A673 (cell line): ENCODE measurements at regions not wholly inside any gene's neighbourhood (a gene's known extent, or its start where the extent isn't known, plus 50 kb on each side); places are given as distances from the start of the nearest gene placed in this dataset.

Source experiments
- BruUV-seq: library from RNA; stranded (reverse); fragments of 400-500 nt; replicated peaks from 2 replicates; lab custom pipeline; 2021; lab: Mats Ljungman, UMichigan
- CTCF ChIA-PET: fragments of 300-600 bp; sonication (Branson Sonifier 250); formaldehyde crosslinking; loops from one replicate; lab custom pipeline; 2022; ENCODE audit warnings: antibody characterized with exemption; lab: Charles Lee
- POLR2A ChIA-PET: fragments of 300-600 bp; sonication (Branson Sonifier 250); formaldehyde crosslinking; loops from one replicate; lab custom pipeline; 2022; ENCODE audit warnings: antibody characterized with exemption; ENCODE audit not compliant: low non-redundant PET; lab: Charles Lee
- DNase-seq: peaks from one replicate; pipeline ENCODE4 v3.0.0-alpha.2; 2015; ENCODE audit warnings: low spot score
- H3K27ac ChIP-seq: fragments of 200-600 bp; sonication (generic); 2 replicates; pipeline ENCODE4 v1.5.1; 2016; ENCODE audit warnings: mixed run types, low read depth, mild to moderate bottlenecking, mixed read lengths, antibody characterized with exemption, low read length; ENCODE audit not compliant: poor library complexity, severe bottlenecking
- H3K27me3 ChIP-seq: fragments of 200-600 bp; sonication (generic); replicated peaks from 2 replicates; pipeline ENCODE4 v1.6.1; 2017; ENCODE audit warnings: mixed run types, low read depth, mild to moderate bottlenecking, mixed read lengths, antibody characterized with exemption, low read length; ENCODE audit not compliant: insufficient read depth, poor library complexity
- H3K36me3 ChIP-seq: fragments of 200-600 bp; sonication (generic); 2 replicates; pipeline ENCODE4 v1.6.1; 2016; ENCODE audit warnings: mixed run types, mild to moderate bottlenecking, mixed read lengths, antibody characterized with exemption, low read length; ENCODE audit not compliant: insufficient read depth, poor library complexity, severe bottlenecking
- H3K4me1 ChIP-seq: fragments of 200-600 bp; sonication (generic); 2 replicates; pipeline ENCODE4 v1.6.1; 2017; ENCODE audit warnings: mixed run types, mild to moderate bottlenecking, mixed read lengths, antibody characterized with exemption, low read length; ENCODE audit not compliant: insufficient read depth, poor library complexity, severe bottlenecking
- H3K4me3 ChIP-seq: fragments of 200-600 bp; sonication (generic); 2 replicates; pipeline ENCODE4 v1.5.1; 2016; ENCODE audit warnings: low read depth, mixed run types, mild to moderate bottlenecking, mixed read lengths, low read length; ENCODE audit not compliant: poor library complexity, severe bottlenecking
- H3K9me3 ChIP-seq: fragments of 200-600 bp; sonication (generic); 2 replicates; pipeline ENCODE4 v1.6.1; 2016; ENCODE audit warnings: mixed run types, low read depth, mild to moderate bottlenecking, mixed read lengths, antibody characterized with exemption, low read length; ENCODE audit not compliant: poor library complexity, severe bottlenecking
- CTCF ChIP-seq: fragments of 300-800, 200-600 bp; sonication (generic); conservative IDR thresholded peaks from 2 replicates; pipeline ENCODE4 v1.5.1; 2017; ENCODE audit warnings: low read depth, mild to moderate bottlenecking, antibody characterized with exemption, low read length, moderate library complexity, mixed read lengths
- EZH2 ChIP-seq: fragments of 200-600 bp; sonication (generic); IDR thresholded peaks from 2 replicates; pipeline ENCODE4 v1.6.1; 2017; ENCODE audit warnings: borderline replicate concordance, low read depth, mild to moderate bottlenecking, mixed read lengths, antibody characterized with exemption, low read length; ENCODE audit not compliant: poor library complexity, severe bottlenecking
- intact Hi-C: fragments of 100-400 bp; cut with micrococcal nuclease; formaldehyde crosslinking; loops from one replicate; pipeline ENCODE4 v1.10.0; 2022; ENCODE audit not compliant: unreplicated experiment

- Histone ChIP-seq H3K4me1 (no peaks in the 10 kb centered on the region), H3K4me3 (no peak overlapping the region), H3K36me3 (no peaks in the 10 kb centered on the region), H3K9me3 (no peaks in the 10 kb centered on the region), H3K27me3 (no peaks in the 10 kb centered on the region), H3K27ac (no peak overlapping the region)
- no peak for DNase-seq
- no TSS peak for BruUV-seq
- POLR2A ChIA-PET = no interaction called here
- CTCF ChIA-PET = no interaction called here
- TF ChIP-seq EZH2 (no peak), CTCF (no peak)
- intact Hi-C loops = no loop called here
Measured at GRCh38 chr12:17503742-17504141, 586.3 kb downstream of the RERGL start.

GRCh38 chr12:17489452-17489851 lies 600.5 kb downstream of the RERGL start:
- H3K4me3 ChIP-seq = no peak overlapping the region
- no peaks in the 10 kb centered on the region for H3K27me3 ChIP-seq
- TF ChIP-seq EZH2 = no peak
- peak; percentile 35 for TF ChIP-seq CTCF
- no peaks in the 10 kb centered on the region for H3K4me1 ChIP-seq
- CTCF ChIA-PET = no interaction called here
- H3K9me3 ChIP-seq = no peaks in the 10 kb centered on the region
- DNase-seq = peak; percentile 2
- POLR2A ChIA-PET = no interaction called here
- H3K36me3 ChIP-seq = no peaks in the 10 kb centered on the region
- BruUV-seq = no TSS peak
- no peak overlapping the region for H3K27ac ChIP-seq
- intact Hi-C loops = no loop called here

DNA sequence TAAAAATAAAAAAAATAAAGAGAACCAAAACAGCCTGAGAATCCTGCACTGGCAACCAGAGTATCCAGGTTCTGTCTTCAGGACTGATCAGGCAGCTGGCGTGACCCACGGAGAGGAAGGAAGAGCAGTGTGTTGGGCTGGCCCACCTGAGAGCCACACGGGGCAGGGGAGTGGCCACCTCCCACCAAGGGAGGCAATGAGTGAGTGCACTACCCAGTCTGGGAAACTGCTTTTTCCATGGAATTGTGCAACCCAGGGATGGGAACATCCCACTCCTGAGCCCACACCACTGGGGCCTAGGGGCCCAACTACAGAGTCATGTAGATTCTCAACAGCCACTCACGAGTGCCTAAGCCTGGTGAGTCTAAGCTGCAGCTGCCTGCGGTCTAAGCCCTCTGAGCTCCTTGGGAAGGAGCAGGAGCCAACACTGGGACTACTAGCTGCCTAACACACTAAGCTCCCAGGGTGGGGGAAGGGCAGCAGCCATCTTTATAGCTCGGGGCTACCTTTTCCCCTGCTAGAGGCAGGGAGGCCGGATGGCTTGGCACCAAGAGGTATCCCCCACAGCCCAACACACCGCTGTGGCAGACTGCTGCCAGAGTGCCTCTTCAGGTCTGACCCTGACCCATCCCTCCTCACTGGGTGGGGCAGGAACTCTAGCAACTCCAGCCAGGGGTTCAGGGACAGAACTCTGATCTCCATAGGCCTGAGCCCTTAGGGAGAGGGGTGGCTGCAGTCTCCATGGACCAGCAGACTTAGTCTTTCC lies 610.9 kb downstream of the RERGL start:
- intact Hi-C loops = no loop called here
- ChIA-PET POLR2A (no interaction called here), CTCF (no interaction called here)
- H3K9me3 ChIP-seq = peaks cover 7% of the 10 kb centered on the region
- no peak for DNase-seq
- H3K4me1 ChIP-seq = no peaks in the 10 kb centered on the region
- no peaks in the 10 kb centered on the region for H3K27me3 ChIP-seq
- no peak overlapping the region for H3K4me3 ChIP-seq
- H3K36me3 ChIP-seq = no peaks in the 10 kb centered on the region
- no TSS peak for BruUV-seq
- TF ChIP-seq EZH2 (no peak), CTCF (no peak)
- H3K27ac ChIP-seq = no peak overlapping the region
